ENCODE measurements at regions not wholly inside any gene's neighbourhood (a gene's known extent, or its start where the extent isn't known, plus 50 kb on each side); places are given as distances from the start of the nearest gene placed in this dataset.

- TF ChIP-seq CTCF (IDR thresholded peaks at IDR 0.05): peak; percentile 88
- no peak for TF ChIP-seq ZFX (IDR thresholded peaks at IDR 0.05; ENCODE audit: borderline replicate concordance)
Measured at GRCh38 chr7:7103343-7104313, 78.7 kb upstream of the C1GALT1 start.
